ENCODE measurements at regions not wholly inside any gene's neighbourhood (a gene's known extent, or its start where the extent isn't known, plus 50 kb on each side); places are given as distances from the start of the nearest gene placed in this dataset.

DNA sequence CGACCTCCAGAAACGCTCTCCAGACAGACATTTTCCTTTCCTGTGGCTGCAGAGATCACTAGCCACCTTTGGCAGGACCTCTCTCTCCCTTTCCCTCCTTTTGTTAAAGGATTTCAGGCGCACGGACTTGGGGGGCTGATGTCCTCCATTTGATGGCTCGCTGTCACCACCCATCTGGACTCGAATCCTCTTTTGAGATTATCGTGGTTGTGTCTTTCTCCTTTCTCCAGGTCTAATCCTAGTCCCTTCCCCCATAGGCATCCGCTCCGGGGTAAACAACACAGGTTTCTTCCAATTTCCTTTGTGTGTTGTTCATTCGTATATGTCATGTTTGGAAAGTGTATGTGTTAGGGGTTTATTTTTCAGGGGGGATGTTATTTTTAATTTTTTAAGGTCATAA lies 56.7 kb upstream of the SLC24A4 start:
- no peak overlapping the region for H2BK120ac ChIP-seq (ENCODE audit: low read depth, low read length, poor library complexity, severe bottlenecking)
- H3K4me1 ChIP-seq (ENCODE audit: insufficient read depth, low read length), result no peaks in the 10 kb centered on the region
- no peak overlapping the region for H2BK20ac ChIP-seq (ENCODE audit: low read depth, low read length, poor library complexity, severe bottlenecking)
- no peaks in the 10 kb centered on the region for H3K79me1 ChIP-seq (ENCODE audit: insufficient read depth, low read depth, low read length, poor library complexity, severe bottlenecking)
- no peak overlapping the region for H3K27ac Mint-ChIP-seq
- no peaks in the 10 kb centered on the region for H3K79me2 ChIP-seq (ENCODE audit: insufficient read depth, low read length)
- no peak overlapping the region for H3K14ac ChIP-seq (ENCODE audit: insufficient read depth, low read length)
- no peak overlapping the region for H2BK12ac ChIP-seq (ENCODE audit: insufficient read length, low read depth, low read length)
- no peak overlapping the region for H4K5ac ChIP-seq (ENCODE audit: insufficient read length, low read depth, low read length)
- no peak overlapping the region for H3T11ph ChIP-seq (ENCODE audit: low read length)
- H3K23ac ChIP-seq (ENCODE audit: insufficient read length, low read depth, low read length), result no peak overlapping the region
- no peak for DNase-seq
- no peaks in the 10 kb centered on the region; a peak in 1 of 5 replicates for H3K9me3 Mint-ChIP-seq
- no peak overlapping the region for H3K9ac ChIP-seq (ENCODE audit: extremely low read depth, insufficient read length, low read length)
- no peaks in the 10 kb centered on the region for H3K9me3 ChIP-seq (ENCODE audit: control insufficient read depth, low read depth, low read length)
- H4K8ac ChIP-seq (replicated peaks; ENCODE audit: insufficient read length, low read depth, low read length), result no peak overlapping the region
- no peaks in the 10 kb centered on the region for H3K27me3 ChIP-seq (ENCODE audit: insufficient read depth, low read length)
- peaks cover 0 to 10% of the 10 kb centered on the region in 2 experiments; a peak in 2 of 4 replicates for H3K4me1 Mint-ChIP-seq
- no peak overlapping the region for H3K4me2 ChIP-seq (ENCODE audit: insufficient read depth, insufficient read length, low read length)
- no peak overlapping the region for H3K56ac ChIP-seq (ENCODE audit: insufficient read length, low read depth, low read length)
- no peak overlapping the region for H3K4me3 Mint-ChIP-seq
- no peaks in the 10 kb centered on the region for H3K36me3 Mint-ChIP-seq (ENCODE audit: insufficient read depth in 1 of 3, low read depth in 3 of 3)
- H3K27ac ChIP-seq (ENCODE audit: insufficient read length, low read depth, low read length), result no peak overlapping the region
- no peak overlapping the region for H2AK5ac ChIP-seq (ENCODE audit: insufficient read length, low read length)
- peaks cover 7% of the 10 kb centered on the region for H3K27me3 Mint-ChIP-seq (ENCODE audit: low read depth)
- H3K4ac ChIP-seq (ENCODE audit: low read depth, low read length), result no peak overlapping the region
- no peak overlapping the region for H3K18ac ChIP-seq (ENCODE audit: insufficient read length, low read depth, low read length)
- H2BK15ac ChIP-seq (ENCODE audit: low read depth, low read length), result no peak overlapping the region
- no peak overlapping the region for H2AFZ ChIP-seq (ENCODE audit: low read length)
- no peak overlapping the region for H4K91ac ChIP-seq (ENCODE audit: insufficient read length, low read depth, low read length)
- TF ChIP-seq, protein P1, sequence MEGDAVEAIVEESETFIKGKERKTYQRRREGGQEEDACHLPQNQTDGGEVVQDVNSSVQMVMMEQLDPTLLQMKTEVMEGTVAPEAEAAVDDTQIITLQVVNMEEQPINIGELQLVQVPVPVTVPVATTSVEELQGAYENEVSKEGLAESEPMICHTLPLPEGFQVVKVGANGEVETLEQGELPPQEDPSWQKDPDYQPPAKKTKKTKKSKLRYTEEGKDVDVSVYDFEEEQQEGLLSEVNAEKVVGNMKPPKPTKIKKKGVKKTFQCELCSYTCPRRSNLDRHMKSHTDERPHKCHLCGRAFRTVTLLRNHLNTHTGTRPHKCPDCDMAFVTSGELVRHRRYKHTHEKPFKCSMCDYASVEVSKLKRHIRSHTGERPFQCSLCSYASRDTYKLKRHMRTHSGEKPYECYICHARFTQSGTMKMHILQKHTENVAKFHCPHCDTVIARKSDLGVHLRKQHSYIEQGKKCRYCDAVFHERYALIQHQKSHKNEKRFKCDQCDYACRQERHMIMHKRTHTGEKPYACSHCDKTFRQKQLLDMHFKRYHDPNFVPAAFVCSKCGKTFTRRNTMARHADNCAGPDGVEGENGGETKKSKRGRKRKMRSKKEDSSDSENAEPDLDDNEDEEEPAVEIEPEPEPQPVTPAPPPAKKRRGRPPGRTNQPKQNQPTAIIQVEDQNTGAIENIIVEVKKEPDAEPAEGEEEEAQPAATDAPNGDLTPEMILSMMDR (conservative IDR thresholded peaks at IDR 0.05), result no peak
- no peaks in the 10 kb centered on the region for H3K23me2 ChIP-seq (ENCODE audit: insufficient read length, low read depth, low read length, poor library complexity, severe bottlenecking)
- no CpG with 5 or more reads among the region's 10 CpGs for WGBS (ENCODE audit: extremely low coverage, insufficient read length, low lambda C conversion rate)
- H2BK5ac ChIP-seq (ENCODE audit: insufficient read length, low read length), result no peak overlapping the region
- no peaks in the 10 kb centered on the region for H4K20me1 ChIP-seq (ENCODE audit: control insufficient read depth, insufficient read depth, insufficient read length)

All from H9 (cell line).